HepG2 (cell line): ENCODE measurements at regions not wholly inside any gene's neighbourhood (a gene's known extent, or its start where the extent isn't known, plus 50 kb on each side); places are given as distances from the start of the nearest gene placed in this dataset.

Experiments used
- ATAC-seq: fragments of 200-7000 bp; cut with Tn5 transposase; 3 replicates; pipeline ENCODE4 v1.9.1; 2020; ENCODE audit warnings: mild to moderate bottlenecking, moderate library complexity
- BruUV-seq: library from RNA; stranded (reverse); fragments of 400-500 nt; replicated peaks from 2 replicates; lab custom pipeline; 2021; lab: Mats Ljungman, UMichigan
- CTCF ChIA-PET: fragments of 300-600 bp; formaldehyde crosslinking; extraction: SDS; loops from one replicate; lab custom pipeline; 2021; ENCODE audit warnings: low total read pairs, inconsistent platforms, low intra/inter-chr PET ratio; lab: Yijun Ruan, JAX
- POLR2A ChIA-PET: fragments of 350-600 bp; sonication (Branson Sonifier 250); formaldehyde crosslinking; loops from one replicate; lab custom pipeline; 2020; ENCODE audit warnings: antibody characterized with exemption, inconsistent platforms; lab: Yijun Ruan, JAX
- DNase-seq: peaks from one replicate; pipeline ENCODE4 v3.0.0-alpha.2; 2015; ENCODE audit warnings: low spot score
- FAIRE-seq: peaks from 3 replicates; lab custom pipeline; 2011; peaks lifted over from hg19 to GRCh38; lab: Jason Lieb, UNC
- H2AFZ ChIP-seq: one replicate; pipeline ENCODE4 v1.6.1; 2011; ENCODE audit warnings: low read length, inconsistent platforms
- H3K27ac ChIP-seq: fragments of 300-600 bp; 3 replicates; pipeline ENCODE4 v1.8.0; 2011; ENCODE audit warnings: mixed run types, mild to moderate bottlenecking, mixed read lengths, low read length, inconsistent platforms; ENCODE audit not compliant: insufficient read depth; ENCODE audit errors: extremely low read length
- H3K27me3 ChIP-seq, 2 experiments: fragments of 200-600 bp in 1 of 2; 2 replicates in 1 of 2; 3 replicates in 1 of 2; pipeline versions ENCODE4 v1.6.0 to v1.8.0; 2011; ENCODE audit warnings: low read length in 2 of 2, mild to moderate bottlenecking in 2 of 2, moderate library complexity in 2 of 2, inconsistent platforms in 1 of 2; ENCODE audit not compliant: insufficient read depth in 2 of 2, control insufficient read depth in 1 of 2
- H3K36me3 ChIP-seq, 2 experiments: fragments of 200-600 bp in 1 of 2; replicated peaks in 1 of 2; 2 replicates in 1 of 2; 3 replicates in 1 of 2; pipeline versions ENCODE4 v1.5.1 to v1.8.0; 2011; ENCODE audit warnings: low read length in 2 of 2, inconsistent platforms in 1 of 2; ENCODE audit not compliant: insufficient read depth in 2 of 2, control insufficient read depth in 1 of 2
- H3K4me1 ChIP-seq: 2 replicates; pipeline ENCODE4 v1.5.1; 2012; ENCODE audit warnings: low read length, inconsistent platforms; ENCODE audit not compliant: insufficient read depth
- H3K4me2 ChIP-seq: 2 replicates; pipeline ENCODE4 v1.6.0; 2011; ENCODE audit warnings: low read depth, low read length, inconsistent platforms
- H3K4me3 ChIP-seq, 3 experiments: fragments of 200-600 bp in 1 of 3; sonication (generic), shearing (Covaris generic) in 1 of 3; replicated peaks in 1 of 3; 2 replicates each; pipeline ENCODE4 v1.5.1; 2011 to 2016; ENCODE audit warnings: low read length in 3 of 3, inconsistent platforms in 2 of 3, low read depth in 2 of 3, mild to moderate bottlenecking in 2 of 3, control low read depth in 1 of 3, mixed read lengths in 1 of 3; ENCODE audit not compliant: insufficient read depth in 1 of 3
- H3K79me2 ChIP-seq: one replicate; pipeline ENCODE4 v1.6.1; 2011; ENCODE audit warnings: low read length, inconsistent platforms; ENCODE audit not compliant: insufficient read depth
- H3K9ac ChIP-seq: 2 replicates; pipeline ENCODE4 v1.6.0; 2011; ENCODE audit warnings: mild to moderate bottlenecking, low read depth, low read length, inconsistent platforms; ENCODE audit not compliant: insufficient read depth
- H3K9me3 ChIP-seq: 2 replicates; pipeline ENCODE4 v1.5.1; 2012; ENCODE audit warnings: mild to moderate bottlenecking, low read length
- H4K20me1 ChIP-seq: 2 replicates; pipeline ENCODE4 v1.6.0; 2011; ENCODE audit warnings: inconsistent platforms, mild to moderate bottlenecking, low read length, moderate library complexity; ENCODE audit not compliant: insufficient read depth
- ARID5B ChIP-seq: IDR thresholded peaks from 2 replicates; pipeline ENCODE4 v1.4.0; 2020; ENCODE audit warnings: mild to moderate bottlenecking, missing genetic modification reagents
- CEBPB ChIP-seq: IDR thresholded peaks from 2 replicates; pipeline ENCODE4 v1.6.1; 2011; ENCODE audit warnings: low read depth, low read length, improper control_type of control experiment, borderline replicate concordance
- ZNF331 ChIP-seq: sonication (generic); formaldehyde crosslinking; IDR thresholded peaks from 2 replicates; pipeline ENCODE4 v1.4.0; 2020; ENCODE audit warnings: missing genetic modification reagents
- ZNF350 ChIP-seq: sonication (generic); formaldehyde crosslinking; IDR thresholded peaks from 2 replicates; pipeline ENCODE4 v1.4.0; 2020; ENCODE audit warnings: mild to moderate bottlenecking, low read depth, missing genetic modification reagents, borderline replicate concordance
- ZNF577 ChIP-seq: sonication (generic); formaldehyde crosslinking; IDR thresholded peaks from 2 replicates; pipeline ENCODE4 v1.4.0; 2020; ENCODE audit warnings: mild to moderate bottlenecking, low read depth, missing genetic modification reagents, borderline replicate concordance
- ZNF660 ChIP-seq: sonication (generic); formaldehyde crosslinking; IDR thresholded peaks from 2 replicates; pipeline ENCODE4 v1.5.1; 2020; ENCODE audit warnings: mild to moderate bottlenecking, low read depth, missing genetic modification reagents, borderline replicate concordance
- ZSCAN12 ChIP-seq: sonication (generic); formaldehyde crosslinking; IDR thresholded peaks from 2 replicates; pipeline ENCODE4 v1.9.0; 2021; ENCODE audit warnings: mild to moderate bottlenecking, missing genetic modification reagents
- WGBS: methylation state at CpG from one replicate; pipeline ENCODE4 v1.1.6; 2017; ENCODE audit warnings: low lambda C conversion rate; 5-methylcytosine and 5-hydroxymethylcytosine counted together
- in situ Hi-C: cut with HindIII; loops from 2 replicates; pipeline ENCODE4 v1.10.0; 2017; ENCODE audit warnings: low pct_unique_long_range_greater_than_20kb; ENCODE audit not compliant: extremely low pct_ligation_motif_present
- intact Hi-C: fragments of 100-400 bp; cut with micrococcal nuclease; formaldehyde crosslinking; loops from one replicate; pipeline ENCODE4 v1.10.0; 2022; ENCODE audit not compliant: unreplicated experiment

GRCh38 chr6:22364306-22364705 lies 67.5 kb upstream of the PRL start (continued):
- TF ChIP-seq ZNF660 (CRISPR knock-in tag) = no peak
- TF ChIP-seq ZNF577 = no peak
- TF ChIP-seq ZNF350 (CRISPR knock-in tag) = no peak
- no peak for TF ChIP-seq ARID5B (CRISPR knock-in tag)
- no peak for TF ChIP-seq ZSCAN12 (CRISPR knock-in tag)

- WGBS = 2% methylated on average over 4 of the region's 4 CpGs
- H3K79me2 ChIP-seq = no peaks in the 10 kb centered on the region
- FAIRE-seq (no peak), DNase-seq (no peak), ATAC-seq (no peak)
- no peak overlapping the region for H3K4me2 ChIP-seq
- no peaks in the 10 kb centered on the region for H4K20me1 ChIP-seq
- no peak overlapping the region for H3K4me3 ChIP-seq
- no peak overlapping the region for H3K27ac ChIP-seq
- no peaks in the 10 kb centered on the region for H3K4me1 ChIP-seq
- CTCF ChIA-PET = no interaction called here
- H3K9me3 ChIP-seq = peaks cover 97% of the 10 kb centered on the region
- POLR2A ChIA-PET = no interaction called here
- no peaks in the 10 kb centered on the region for H3K27me3 ChIP-seq
- no peak overlapping the region for H2AFZ ChIP-seq
- intact Hi-C loops = no loop called here
- H3K9ac ChIP-seq = no peak overlapping the region
- TF ChIP-seq CEBPB (peak; percentile 52; the same call in 1 of the 2 replicates), ZNF331 (CRISPR knock-in tag) (no peak)
- TF ChIP-seq, all 625 proteins: peak for 1
- no TSS peak for BruUV-seq
- in situ Hi-C loops = no loop called here
- H3K36me3 ChIP-seq = no peaks in the 10 kb centered on the region
Observed at GRCh38 chr6:22366214-22366613, 69.4 kb upstream of the PRL start.
